SK-N-SH treated with all-trans-retinoic acid at 6 μM for 48 hours (cell line): ENCODE measurements at regions not wholly inside any gene's neighbourhood (a gene's known extent, or its start where the extent isn't known, plus 50 kb on each side); places are given as distances from the start of the nearest gene placed in this dataset.

ENCODE experiments used
- ARNTL ChIP-seq: fragments of 450-650 bp; formaldehyde crosslinking; IDR thresholded peaks from 2 replicates; pipeline ENCODE4 v1.5.0; 2020; ENCODE audit warnings: low read depth, mild to moderate bottlenecking, moderate library complexity, borderline replicate concordance
- BACH2 ChIP-seq: fragments of 250-450 bp; sonication (Bioruptor Pico); IDR thresholded peaks from 2 replicates; pipeline ENCODE4 v1.9.0; 2021; ENCODE audit warnings: mild to moderate bottlenecking, borderline replicate concordance
- CSDC2 ChIP-seq: fragments of 250-450 bp; sonication (Bioruptor Pico); IDR thresholded peaks from 2 replicates; pipeline ENCODE4 v1.5.0; 2020; ENCODE audit warnings: mild to moderate bottlenecking, moderate library complexity
- ISL1 ChIP-seq: fragments of 250-450 bp; sonication (Bioruptor Pico); IDR thresholded peaks from 2 replicates; pipeline ENCODE4 v2.1.2; 2022; ENCODE audit warnings: mild to moderate bottlenecking, moderate library complexity
- OSR1 ChIP-seq: fragments of 250-450 bp; sonication (Bioruptor Pico); IDR thresholded peaks from 2 replicates; pipeline ENCODE4 v1.8.0; 2022; ENCODE audit warnings: moderate library complexity, mild to moderate bottlenecking, inconsistent platforms
- PATZ1 ChIP-seq: fragments of 250-450 bp; sonication (Bioruptor Pico); IDR thresholded peaks from 2 replicates; pipeline ENCODE4 v1.8.0; 2020; ENCODE audit warnings: mild to moderate bottlenecking, moderate library complexity, borderline replicate concordance
- RARB ChIP-seq: fragments of 250-450 bp; sonication (Bioruptor Pico); IDR thresholded peaks from 2 replicates; pipeline ENCODE4 v1.8.0; 2021; ENCODE audit warnings: mild to moderate bottlenecking, moderate library complexity
- SNAI2 ChIP-seq: fragments of 250-450 bp; sonication (Bioruptor Pico); IDR thresholded peaks from 2 replicates; pipeline ENCODE4 v1.5.0; 2020; ENCODE audit warnings: mild to moderate bottlenecking, moderate library complexity
- TCF4 ChIP-seq: fragments of 250-450 bp; sonication (Bioruptor Pico); IDR thresholded peaks from 2 replicates; pipeline ENCODE4 v1.8.0; 2021; ENCODE audit warnings: mild to moderate bottlenecking, moderate library complexity, borderline replicate concordance
- ZFP3 ChIP-seq: fragments of 250-450 bp; sonication (Bioruptor Pico); IDR thresholded peaks from 2 replicates; pipeline ENCODE4 v1.5.0; 2020; ENCODE audit warnings: mild to moderate bottlenecking, moderate library complexity
- ZFP30 ChIP-seq: fragments of 450-650 bp; formaldehyde crosslinking; IDR thresholded peaks from 2 replicates; pipeline ENCODE4 v1.5.0; 2022; ENCODE audit warnings: mild to moderate bottlenecking, moderate library complexity
- ZNF70 ChIP-seq: fragments of 450-650 bp; formaldehyde crosslinking; IDR thresholded peaks from 2 replicates; pipeline ENCODE4 v1.5.0; 2020; ENCODE audit warnings: mild to moderate bottlenecking, moderate library complexity

DNA sequence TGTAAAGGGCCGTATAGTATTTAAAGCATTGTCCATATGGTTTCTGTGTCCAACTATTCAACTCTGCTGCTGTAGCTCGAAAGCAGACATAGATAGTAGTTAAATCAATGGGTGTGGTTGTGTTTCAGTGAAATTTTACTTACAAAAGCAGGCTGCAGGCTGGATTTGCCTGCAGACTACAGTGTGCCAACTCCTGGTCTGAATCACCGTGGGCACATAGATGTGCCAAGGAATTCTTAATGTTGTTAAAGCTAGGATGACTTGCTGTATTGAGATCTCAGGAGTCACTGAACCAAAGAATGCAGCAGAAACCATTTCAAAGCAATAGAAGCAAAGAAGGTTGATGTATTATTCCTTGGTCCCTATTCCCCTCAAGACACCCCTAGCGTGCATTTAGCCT is 379.0 kb downstream of the STIM2 start:
- TF ChIP-seq CSDC2 (CRISPR knock-in tag) (no peak), TCF4 (CRISPR knock-in tag) (no peak), BACH2 (CRISPR knock-in tag) (no peak), SNAI2 (CRISPR knock-in tag) (no peak), ARNTL (CRISPR knock-in tag) (no peak), ISL1 (CRISPR knock-in tag) (no peak), ZFP3 (CRISPR knock-in tag) (no peak), PATZ1 (CRISPR knock-in tag) (no peak), ZFP30 (no peak), ZNF70 (no peak), RARB (CRISPR knock-in tag) (no peak), OSR1 (CRISPR knock-in tag) (no peak)
